OCI-M2 (cell line): ENCODE measurements at regions not wholly inside any gene's neighbourhood (a gene's known extent, or its start where the extent isn't known, plus 50 kb on each side); places are given as distances from the start of the nearest gene placed in this dataset.

Source experiments
- DNase-seq: peaks from one replicate; lab custom pipeline; 2025; ENCODE audit not compliant: unreplicated experiment; lab: John Stamatoyannopoulos, UW

- no peak for DNase-seq
Observed at GRCh38 chr21:18950045-18950740, 546.6 kb upstream of the TMPRSS15 start.

- DNase-seq, result peak; percentile 3
Observed at GRCh38 chr21:18951271-18952038, 547.9 kb upstream of the TMPRSS15 start.

GRCh38 chr21:18954441-18954844 is 550.9 kb upstream of the TMPRSS15 start:
- no peak for DNase-seq

GRCh38 chr21:18959817-18960216 is 556.2 kb upstream of the TMPRSS15 start:
- no peak for DNase-seq

GRCh38 chr21:18960306-18960705 is 556.7 kb upstream of the TMPRSS15 start:
- DNase-seq, result no peak

- DNase-seq, result no peak
Observed at GRCh38 chr21:18970416-18970815, 566.8 kb upstream of the TMPRSS15 start.

GRCh38 chr21:18970941-18971340 is 567.4 kb upstream of the TMPRSS15 start:
- no peak for DNase-seq

GRCh38 chr21:18985584-18985983 is 582.0 kb upstream of the TMPRSS15 start:
- DNase-seq, result no peak

- DNase-seq, result no peak
Observed at GRCh38 chr21:18986197-18986596, 582.6 kb upstream of the TMPRSS15 start.

GRCh38 chr21:18987520-18988026 is 584.0 kb upstream of the TMPRSS15 start:
- DNase-seq, result no peak

- DNase-seq, result no peak
Observed at GRCh38 chr21:18989953-18990495, 586.4 kb upstream of the TMPRSS15 start.

- DNase-seq, result no peak
Observed at GRCh38 chr21:18991846-18992245, 588.3 kb upstream of the TMPRSS15 start.

GRCh38 chr21:19010251-19010650 is 606.7 kb upstream of the TMPRSS15 start:
- no peak for DNase-seq

- no peak for DNase-seq
Observed at GRCh38 chr21:19010996-19011395, 607.4 kb upstream of the TMPRSS15 start.

GRCh38 chr21:19011451-19011850 is 607.9 kb upstream of the TMPRSS15 start:
- DNase-seq, result no peak

- no peak for DNase-seq
Observed at GRCh38 chr21:19013916-19014315, 610.3 kb upstream of the TMPRSS15 start.

- DNase-seq, result no peak
Observed at GRCh38 chr21:19018529-19018928, 614.9 kb upstream of the TMPRSS15 start.

GRCh38 chr21:19022978-19023377 is 619.4 kb upstream of the TMPRSS15 start:
- no peak for DNase-seq

- DNase-seq, result no peak
Observed at GRCh38 chr21:19026911-19027310, 623.3 kb upstream of the TMPRSS15 start.

- no peak for DNase-seq
Observed at GRCh38 chr21:19029816-19030215, 626.2 kb upstream of the TMPRSS15 start.

GRCh38 chr21:19031953-19032352 is 628.4 kb upstream of the TMPRSS15 start:
- no peak for DNase-seq

GRCh38 chr21:19034041-19034440 is 630.5 kb upstream of the TMPRSS15 start:
- DNase-seq, result no peak
